GM12892 (cell line): ENCODE measurements at regions not wholly inside any gene's neighbourhood (a gene's known extent, or its start where the extent isn't known, plus 50 kb on each side); places are given as distances from the start of the nearest gene placed in this dataset.

Experiments used
- POLR2A ChIP-seq: IDR thresholded peaks from 2 replicates; pipeline ENCODE4 v1.6.1; 2011; ENCODE audit warnings: low read depth, low read length, control low read depth
- POLR2AphosphoS5 ChIP-seq: IDR thresholded peaks from 2 replicates; pipeline ENCODE4 v1.6.1; 2011; ENCODE audit warnings: low read depth, low read length, control low read depth
- TAF1 ChIP-seq: IDR thresholded peaks from 2 replicates; pipeline ENCODE4 v1.6.1; 2011; ENCODE audit warnings: low read depth, mild to moderate bottlenecking, control low read depth, low read length, borderline replicate concordance

DNA sequence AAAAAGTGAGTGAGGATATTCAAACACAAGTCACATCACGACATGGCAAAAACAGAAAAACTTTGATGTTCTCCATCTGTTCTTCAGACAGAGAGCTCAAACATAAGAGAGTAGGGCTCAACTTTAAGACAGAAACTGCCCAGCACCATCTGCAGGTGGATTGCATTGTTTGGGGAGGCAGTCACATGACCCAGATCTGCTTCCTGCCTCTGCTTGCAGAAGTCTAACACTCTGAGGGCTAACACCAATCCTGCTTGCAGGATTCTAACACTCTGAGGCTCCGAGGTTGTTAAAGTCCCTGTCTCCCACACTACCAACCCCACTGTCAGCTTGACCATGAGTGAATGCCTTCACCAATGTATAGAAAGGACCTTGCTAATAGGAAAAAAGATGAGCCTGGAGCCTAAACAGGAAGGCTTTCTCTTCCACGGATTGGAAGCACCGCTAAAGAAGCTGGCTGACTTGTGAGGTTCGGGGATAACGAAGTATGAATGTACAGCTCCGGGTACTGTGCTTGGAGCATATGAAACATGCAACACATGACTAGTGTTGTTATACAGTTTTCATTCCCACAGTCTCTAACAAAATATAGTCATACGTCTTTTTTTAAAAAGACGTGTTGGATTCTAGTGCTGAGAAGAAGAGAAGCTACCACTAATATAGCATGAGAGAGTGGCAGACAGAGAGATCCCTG lies 176.6 kb upstream of the CREB1 start:
- TF ChIP-seq POLR2AphosphoS5 = no peak
- no peak for TF ChIP-seq POLR2A
- TF ChIP-seq TAF1 = no peak
